ENCODE measurements at regions not wholly inside any gene's neighbourhood (a gene's known extent, or its start where the extent isn't known, plus 50 kb on each side); places are given as distances from the start of the nearest gene placed in this dataset.
"Not testable (repeated sequence)": the region's sequence is repeated elsewhere in the genome, so short reads cannot be mapped to it uniquely, and the experiment has no call there.

- Histone ChIP-seq H3K36me3 (ENCODE audit: control insufficient read depth in 2 of 2, extremely low read depth in 1 of 2, insufficient read depth in 2 of 2, low read length in 2 of 2) (no peaks in the 10 kb centered on the region), H4K20me1 (replicated peaks; ENCODE audit: control insufficient read depth, extremely low read depth, insufficient read depth, low read length) (no peaks in the 10 kb centered on the region), H3K9me3 (replicated peaks; ENCODE audit: control insufficient read depth, insufficient read depth, low read length) (peaks cover 3% of the 10 kb centered on the region), H3K4me2 (ENCODE audit: insufficient read depth, low read length) (no peak overlapping the region), H3K4me3 (replicated peaks in 1 of 3; ENCODE audit: insufficient read depth in 1 of 3, low read depth in 1 of 3, low read length in 3 of 3) (no peak overlapping the region), H3K27ac (ENCODE audit: insufficient read depth, low read depth, low read length) (no peak overlapping the region), H3K79me2 (ENCODE audit: control insufficient read depth, insufficient read depth, low read length) (no peaks in the 10 kb centered on the region), H3K4me1 (ENCODE audit: control insufficient read depth, extremely low read depth, insufficient read depth, low read length) (no peaks in the 10 kb centered on the region), H3K27me3 (ENCODE audit: control insufficient read depth in 2 of 2, insufficient read depth in 2 of 2, low read length in 2 of 2) (no peaks in the 10 kb centered on the region), H3K9me1 (replicated peaks; ENCODE audit: control insufficient read depth, extremely low read depth, insufficient read depth, low read length) (no peaks in the 10 kb centered on the region), H3K9ac (replicated peaks; ENCODE audit: extremely low read depth, insufficient read depth, low read length) (no peak overlapping the region), H2AFZ (ENCODE audit: low read depth, low read length) (no peak overlapping the region)
- intact Hi-C loops (cut with micrococcal nuclease) (no loop called here), dilution Hi-C loops (cut with MboI; ENCODE audit: extremely low pct_ligation_motif_present, low sequenced_read_pairs) (no loop called here)
- FAIRE-seq (no peak), DNase-seq (ENCODE audit: low read depth, low spot score) (no peak)
- no TSS peak for BruUV-seq (replicated peaks)
- POLR2A ChIA-PET: no interaction called here
- TF ChIP-seq POLR2A (IDR thresholded peaks at IDR 0.05; ENCODE audit: low read depth, low read length): no peak
- no peak for TF ChIP-seq JUN (IDR thresholded peaks at IDR 0.05; ENCODE audit: borderline replicate concordance, insufficient read depth, insufficient read length, low read depth)
- no peak for TF ChIP-seq GATA2 (IDR thresholded peaks at IDR 0.05; ENCODE audit: insufficient read depth, insufficient read length, low read depth, low read length)
- no peak for TF ChIP-seq MAX (IDR thresholded peaks at IDR 0.05; ENCODE audit: insufficient read depth, insufficient read length)
- TF ChIP-seq MYC (IDR thresholded peaks at IDR 0.05; ENCODE audit: low read depth, low read length): no peak
- no peak for TF ChIP-seq CTCF (IDR thresholded peaks at IDR 0.05; ENCODE audit: extremely low read depth in 1 of 2, insufficient read depth in 1 of 2, low read depth in 1 of 2, low read length in 2 of 2)
- TF ChIP-seq EZH2 (IDR thresholded peaks at IDR 0.05; ENCODE audit: borderline replicate concordance, low read depth, low read length, severe bottlenecking): no peak
- TF ChIP-seq FOS (IDR thresholded peaks at IDR 0.05; ENCODE audit: borderline replicate concordance, insufficient read depth, low read length): no peak
- no peak for TF ChIP-seq POLR2AphosphoS5 (IDR thresholded peaks at IDR 0.05; ENCODE audit: insufficient read depth, low read depth, low read length)
- CTCF ChIA-PET: no interaction called here
Measured at GRCh38 chr9:30289435-30289834, 2095.0 kb upstream of the ACO1 start.

GRCh38 chr9:30292026-30292425 lies 2092.4 kb upstream of the ACO1 start:
- H3K4me1 ChIP-seq (ENCODE audit: control insufficient read depth, extremely low read depth, insufficient read depth, low read length); H4K20me1 ChIP-seq (replicated peaks; ENCODE audit: control insufficient read depth, extremely low read depth, insufficient read depth, low read length); FAIRE-seq; H3K4me3 ChIP-seq (replicated peaks in 1 of 3; ENCODE audit: insufficient read depth in 1 of 3, low read depth in 1 of 3, low read length in 3 of 3); H3K9me3 ChIP-seq (replicated peaks; ENCODE audit: control insufficient read depth, insufficient read depth, low read length); H3K9ac ChIP-seq (replicated peaks; ENCODE audit: extremely low read depth, insufficient read depth, low read length); dilution Hi-C loops (cut with MboI; ENCODE audit: extremely low pct_ligation_motif_present, low sequenced_read_pairs); BruUV-seq (replicated peaks); H3K79me2 ChIP-seq (ENCODE audit: control insufficient read depth, insufficient read depth, low read length); H3K4me2 ChIP-seq (ENCODE audit: insufficient read depth, low read length); H3K27me3 ChIP-seq (ENCODE audit: control insufficient read depth in 2 of 2, insufficient read depth in 2 of 2, low read length in 2 of 2); H3K36me3 ChIP-seq (ENCODE audit: control insufficient read depth in 2 of 2, extremely low read depth in 1 of 2, insufficient read depth in 2 of 2, low read length in 2 of 2); intact Hi-C loops (cut with micrococcal nuclease); POLR2A ChIA-PET; CTCF ChIA-PET; H3K27ac ChIP-seq (ENCODE audit: insufficient read depth, low read depth, low read length); DNase-seq (ENCODE audit: low read depth, low spot score); H2AFZ ChIP-seq (ENCODE audit: low read depth, low read length); H3K9me1 ChIP-seq (replicated peaks; ENCODE audit: control insufficient read depth, extremely low read depth, insufficient read depth, low read length): not testable (repeated sequence)
